Fibroblast of pulmonary artery (primary cell): ENCODE measurements at regions not wholly inside any gene's neighbourhood (a gene's known extent, or its start where the extent isn't known, plus 50 kb on each side); places are given as distances from the start of the nearest gene placed in this dataset.

Source experiments
- DNase-seq: peaks from one replicate; pipeline ENCODE4 v3.0.0-alpha.2; 2010; ENCODE audit warnings: low read depth
- H3K4me3 ChIP-seq: replicated peaks from 2 replicates; pipeline ENCODE4 v1.5.1; 2011; ENCODE audit warnings: low read depth, mild to moderate bottlenecking, control low read depth, low read length, moderate library complexity
- TF ChIP-seq, protein P1 (sequence below): IDR thresholded peaks from 2 replicates; pipeline ENCODE4 v1.5.1; 2011; ENCODE audit warnings: mild to moderate bottlenecking, control low read depth, low read length, inconsistent platforms; ENCODE audit errors: missing control alignments

DNA sequence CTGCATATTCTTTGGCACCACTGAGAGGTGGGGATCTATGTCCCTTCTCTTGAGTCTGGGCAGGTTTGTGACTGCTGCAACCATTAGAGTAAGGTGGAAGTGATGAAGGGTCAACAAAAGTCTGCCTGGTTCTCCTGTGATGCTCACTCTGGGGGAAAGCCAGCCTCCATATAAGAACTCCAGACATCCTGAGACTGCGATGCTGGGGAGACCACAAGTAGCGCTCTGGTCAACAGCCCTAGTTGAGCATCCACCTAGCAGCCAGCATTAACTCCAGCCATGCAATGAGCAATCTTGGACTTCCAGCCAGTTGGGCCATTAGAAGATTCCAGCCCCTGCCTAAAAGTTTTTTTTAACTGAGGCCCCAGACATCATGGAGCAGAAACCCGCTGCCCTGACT is 62.8 kb downstream of the SCN11A start:
- no peak overlapping the region for H3K4me3 ChIP-seq
- no peak for DNase-seq
- TF ChIP-seq, protein P1, sequence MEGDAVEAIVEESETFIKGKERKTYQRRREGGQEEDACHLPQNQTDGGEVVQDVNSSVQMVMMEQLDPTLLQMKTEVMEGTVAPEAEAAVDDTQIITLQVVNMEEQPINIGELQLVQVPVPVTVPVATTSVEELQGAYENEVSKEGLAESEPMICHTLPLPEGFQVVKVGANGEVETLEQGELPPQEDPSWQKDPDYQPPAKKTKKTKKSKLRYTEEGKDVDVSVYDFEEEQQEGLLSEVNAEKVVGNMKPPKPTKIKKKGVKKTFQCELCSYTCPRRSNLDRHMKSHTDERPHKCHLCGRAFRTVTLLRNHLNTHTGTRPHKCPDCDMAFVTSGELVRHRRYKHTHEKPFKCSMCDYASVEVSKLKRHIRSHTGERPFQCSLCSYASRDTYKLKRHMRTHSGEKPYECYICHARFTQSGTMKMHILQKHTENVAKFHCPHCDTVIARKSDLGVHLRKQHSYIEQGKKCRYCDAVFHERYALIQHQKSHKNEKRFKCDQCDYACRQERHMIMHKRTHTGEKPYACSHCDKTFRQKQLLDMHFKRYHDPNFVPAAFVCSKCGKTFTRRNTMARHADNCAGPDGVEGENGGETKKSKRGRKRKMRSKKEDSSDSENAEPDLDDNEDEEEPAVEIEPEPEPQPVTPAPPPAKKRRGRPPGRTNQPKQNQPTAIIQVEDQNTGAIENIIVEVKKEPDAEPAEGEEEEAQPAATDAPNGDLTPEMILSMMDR = no peak

DNA sequence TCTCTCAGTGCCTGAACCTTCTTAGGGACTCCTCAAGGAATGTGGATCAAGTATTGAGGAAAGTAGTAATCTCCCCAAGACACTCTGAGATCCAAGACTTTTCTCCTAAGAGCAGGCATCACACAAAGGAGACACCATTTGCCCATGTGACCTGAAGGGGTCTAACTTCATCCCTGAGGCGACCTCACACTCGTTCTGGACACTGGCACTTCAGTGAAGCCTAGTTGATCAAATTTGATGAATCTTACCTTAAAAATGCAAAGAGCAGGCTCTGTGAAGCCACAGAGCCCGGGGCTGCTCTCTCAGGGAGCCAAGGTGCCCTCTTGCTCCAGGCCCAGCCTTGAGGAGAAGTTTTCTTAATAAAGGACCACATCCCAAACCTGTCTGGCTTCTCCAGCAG is 64.3 kb downstream of the SCN11A start:
- TF ChIP-seq, protein P1 = no peak
- no peak for DNase-seq
- no peak overlapping the region for H3K4me3 ChIP-seq

DNA sequence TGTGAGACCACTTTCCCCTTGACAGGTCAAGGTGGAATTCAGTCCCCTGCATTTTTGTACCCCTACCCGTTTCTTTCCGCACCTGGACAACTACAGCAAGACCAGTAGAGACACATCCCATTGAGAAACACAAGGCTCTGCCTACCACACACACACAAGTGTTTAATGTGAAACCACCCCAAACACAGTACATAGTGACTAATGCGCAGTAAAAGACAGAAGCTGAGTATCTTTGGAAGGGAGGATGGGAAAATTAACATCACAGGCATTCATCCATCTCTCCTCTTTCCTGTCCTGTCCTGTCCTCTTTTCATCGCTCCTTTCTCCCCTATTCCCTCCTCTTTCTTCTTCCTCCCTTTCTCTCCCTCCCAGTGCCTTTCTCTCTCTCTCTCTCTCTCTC is 64.8 kb downstream of the SCN11A start:
- DNase-seq = no peak
- no peak overlapping the region for H3K4me3 ChIP-seq
- TF ChIP-seq, protein P1 = no peak

DNA sequence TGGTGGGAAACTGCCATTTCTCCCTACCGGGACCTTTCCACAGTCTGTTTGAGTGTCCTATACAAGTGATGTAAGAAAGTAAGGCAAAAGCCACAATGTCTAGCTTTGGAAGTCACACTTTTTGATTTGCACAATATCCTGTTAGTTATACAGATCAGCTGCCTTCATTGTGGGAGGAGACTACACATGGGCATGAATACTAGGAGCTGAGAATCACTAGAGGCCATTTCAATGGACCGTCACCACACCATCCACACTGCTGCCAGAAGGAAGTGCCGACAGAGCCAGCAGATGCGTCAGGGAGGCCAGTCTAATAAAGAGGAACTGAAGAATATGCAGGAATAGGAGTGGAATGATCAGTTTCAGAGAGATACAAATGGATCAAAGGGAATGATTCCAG is 65.8 kb downstream of the SCN11A start:
- peak; percentile 8 for DNase-seq
- H3K4me3 ChIP-seq = no peak overlapping the region
- TF ChIP-seq, protein P1 = no peak

DNA sequence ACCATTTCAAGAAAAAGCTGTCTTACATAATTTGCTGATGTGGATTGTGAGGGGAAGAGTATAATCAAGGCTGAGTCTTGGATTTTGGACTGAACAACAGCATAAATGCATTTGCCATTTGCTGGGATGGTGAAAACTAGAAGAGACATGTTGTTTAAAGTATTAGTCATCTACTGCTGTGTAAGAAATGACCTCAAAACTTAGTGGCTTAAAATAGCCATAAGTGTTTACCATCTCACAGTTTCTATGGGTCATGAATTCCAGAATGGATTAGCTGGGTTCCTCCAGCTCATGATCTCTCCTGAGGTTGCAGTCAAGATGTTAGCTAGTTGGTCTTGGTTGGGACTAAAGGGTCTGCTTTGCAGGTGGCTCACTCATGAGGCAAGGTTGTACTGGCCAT is 66.2 kb downstream of the SCN11A start:
- TF ChIP-seq, protein P1 = no peak
- no peak for DNase-seq
- no peak overlapping the region for H3K4me3 ChIP-seq

DNA sequence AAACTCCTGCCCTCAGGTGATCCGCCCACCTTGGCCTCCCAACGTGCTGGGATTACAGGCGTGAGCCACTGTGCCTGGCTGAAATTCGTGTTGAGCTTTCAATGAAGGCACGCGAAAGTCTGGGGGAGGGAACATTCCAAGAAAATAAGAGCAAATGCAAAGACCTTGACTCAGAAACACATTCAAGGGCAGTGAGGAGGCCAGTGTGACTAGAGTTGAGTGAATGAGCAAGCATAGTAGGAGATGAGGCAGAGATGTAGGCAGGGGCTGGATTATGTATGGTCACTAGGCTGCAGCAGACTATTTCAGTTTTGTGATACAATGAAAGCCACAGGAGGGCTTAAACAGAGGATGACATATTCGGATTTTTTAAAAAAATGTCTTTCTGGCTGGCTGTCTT is 67.0 kb downstream of the SCN11A start:
- DNase-seq = no peak
- H3K4me3 ChIP-seq = no peak overlapping the region
- TF ChIP-seq, protein P1 = no peak

DNA sequence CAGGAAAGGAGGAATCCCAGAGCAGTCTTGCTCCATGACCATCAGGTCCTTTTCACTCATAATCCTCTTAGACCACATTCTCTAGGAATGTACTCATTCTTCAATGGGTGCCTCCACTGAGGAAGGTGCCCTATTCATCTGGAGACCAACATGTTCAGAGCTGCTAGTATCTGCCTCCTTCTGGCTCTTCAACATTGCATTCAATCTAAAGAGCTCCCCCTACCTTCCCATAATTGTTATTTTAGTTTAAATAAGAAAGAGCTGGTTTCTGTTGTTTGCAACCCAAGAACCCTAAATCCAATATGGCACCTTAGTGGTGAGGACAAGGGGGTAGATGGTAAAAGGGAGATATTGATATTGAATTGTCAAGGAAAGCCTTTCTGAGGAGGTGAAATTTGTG is 67.6 kb downstream of the SCN11A start:
- DNase-seq = no peak
- H3K4me3 ChIP-seq = no peak overlapping the region
- TF ChIP-seq, protein P1 = no peak
